IPS DF 6.9 (cell line): ENCODE measurements at regions not wholly inside any gene's neighbourhood (a gene's known extent, or its start where the extent isn't known, plus 50 kb on each side); places are given as distances from the start of the nearest gene placed in this dataset.
"Not testable (repeated sequence)": the region's sequence is repeated elsewhere in the genome, so short reads cannot be mapped to it uniquely, and the experiment has no call there.

Experiments used
- DNase-seq: peaks from one replicate; pipeline ENCODE4 v3.0.0-alpha.2; 2013; ENCODE audit warnings: low read depth, low spot score
- H3K27ac ChIP-seq: one replicate; pipeline ENCODE4 v1.5.1; 2013; ENCODE audit warnings: low read length, control low read depth
- H3K27me3 ChIP-seq: 2 replicates; pipeline ENCODE4 v1.6.1; 2013; ENCODE audit warnings: mild to moderate bottlenecking, low read length; ENCODE audit not compliant: control insufficient read depth, insufficient read depth
- H3K36me3 ChIP-seq: 2 replicates; pipeline ENCODE4 v1.6.1; 2013; ENCODE audit warnings: low read length; ENCODE audit not compliant: control insufficient read depth, insufficient read depth
- H3K4me1 ChIP-seq: 2 replicates; pipeline ENCODE4 v1.6.1; 2013; ENCODE audit warnings: low read length; ENCODE audit not compliant: control insufficient read depth, insufficient read depth
- H3K4me3 ChIP-seq: 2 replicates; pipeline ENCODE4 v1.5.1; 2013; ENCODE audit warnings: mild to moderate bottlenecking, low read length
- H3K9me3 ChIP-seq: 2 replicates; pipeline ENCODE4 v1.6.1; 2013; ENCODE audit warnings: low read length, inconsistent platforms; ENCODE audit not compliant: control insufficient read depth, insufficient read depth
- WGBS: extraction: QIAGEN DNeasy Blood & Tissue Kit; methylation state at CpG from one replicate; pipeline ENCODE4 v1.1.7; 2013; ENCODE audit warnings: mixed read lengths, missing lambda C conversion rate; ENCODE audit not compliant: insufficient read length, insufficient coverage; 5-methylcytosine and 5-hydroxymethylcytosine counted together

DNA sequence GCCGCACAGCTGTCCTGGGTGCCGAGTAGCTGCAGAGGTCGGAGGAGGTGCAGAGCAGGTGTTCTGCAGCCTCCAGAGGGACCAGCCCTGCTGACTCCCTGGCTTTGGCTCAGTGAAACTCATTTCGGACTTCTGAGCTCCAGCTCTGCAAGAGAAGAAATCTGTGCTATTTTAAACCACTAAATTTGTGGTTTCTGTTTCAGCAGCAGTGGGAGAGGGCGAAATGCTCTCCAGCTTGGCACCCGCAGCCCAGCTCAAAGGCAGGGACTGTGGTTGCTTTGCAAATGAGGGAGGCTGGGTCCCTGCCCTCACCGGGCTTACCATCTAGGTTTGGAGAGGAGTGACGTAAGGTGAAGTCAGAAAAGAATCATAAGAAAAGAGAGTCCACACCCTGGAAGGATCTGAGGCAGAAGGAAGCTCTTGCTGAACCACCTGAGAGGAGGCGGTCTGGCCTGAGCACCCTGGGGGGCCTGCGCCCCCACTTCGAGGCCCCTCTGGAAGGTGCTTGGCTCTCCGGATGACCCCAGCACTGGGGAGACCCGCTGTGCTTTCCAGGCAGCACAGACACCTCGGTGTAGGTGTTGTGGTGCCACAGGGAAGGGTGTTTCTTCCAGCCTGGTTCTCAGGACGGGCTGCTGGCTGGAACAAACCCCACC, 112.8 kb upstream of the FAM20C start:
- H3K27ac ChIP-seq, H3K4me1 ChIP-seq: not testable (repeated sequence)

DNA sequence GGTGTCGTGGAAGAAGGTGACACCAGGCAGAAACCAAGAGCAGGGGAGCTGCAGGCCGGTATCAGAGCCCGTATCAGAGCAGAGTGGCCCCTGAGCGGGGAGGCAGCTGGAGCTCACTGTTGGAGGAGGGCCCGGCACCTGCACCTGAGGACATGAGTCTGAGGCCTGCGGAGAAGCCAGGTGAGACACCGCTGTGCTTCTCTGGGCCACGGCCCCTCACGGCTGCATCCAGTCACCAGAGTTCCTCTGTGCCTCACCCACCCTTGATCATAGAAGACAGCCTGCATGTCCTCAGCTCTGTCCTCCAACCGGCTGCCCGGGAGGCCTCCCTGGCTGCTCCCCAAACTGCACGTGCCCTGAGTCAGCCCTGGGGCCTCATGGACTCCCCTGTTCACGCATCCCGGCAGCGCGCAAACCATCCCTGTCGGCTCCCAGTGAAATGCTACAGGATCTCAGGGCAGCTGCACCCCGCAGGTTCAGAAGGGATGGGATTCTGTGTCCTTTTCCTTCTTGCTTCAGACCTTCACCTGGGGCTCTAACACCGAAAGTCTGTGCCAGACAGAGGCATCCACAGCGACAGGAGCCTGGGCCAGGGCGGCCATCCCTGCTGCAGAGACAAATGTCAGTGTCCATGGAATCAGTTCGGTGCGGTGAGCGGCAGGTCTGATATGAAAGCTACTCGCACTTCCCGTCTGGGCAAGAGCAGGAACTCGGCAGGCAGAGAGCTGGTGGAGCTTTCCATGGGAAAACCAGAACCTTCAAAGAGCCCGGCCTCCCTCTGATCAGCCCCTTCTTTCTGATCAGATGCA, 111.9 kb upstream of the FAM20C start:
- no peak for DNase-seq
- H3K4me1 ChIP-seq = peaks cover 5% of the 10 kb centered on the region
- H3K9me3 ChIP-seq = no peaks in the 10 kb centered on the region
- no peak overlapping the region for H3K4me3 ChIP-seq
- no CpG with 5 or more reads among the region's 28 CpGs for WGBS
- no peaks in the 10 kb centered on the region for H3K27me3 ChIP-seq
- no peak overlapping the region for H3K27ac ChIP-seq
- H3K36me3 ChIP-seq = no peaks in the 10 kb centered on the region

More for the DNA sequence above, 112.8 kb upstream of the FAM20C start:
- H3K4me3 ChIP-seq, H3K9me3 ChIP-seq, DNase-seq, H3K36me3 ChIP-seq, H3K27me3 ChIP-seq: not testable (repeated sequence)
- WGBS = no CpG with 5 or more reads among the region's 15 CpGs

DNA sequence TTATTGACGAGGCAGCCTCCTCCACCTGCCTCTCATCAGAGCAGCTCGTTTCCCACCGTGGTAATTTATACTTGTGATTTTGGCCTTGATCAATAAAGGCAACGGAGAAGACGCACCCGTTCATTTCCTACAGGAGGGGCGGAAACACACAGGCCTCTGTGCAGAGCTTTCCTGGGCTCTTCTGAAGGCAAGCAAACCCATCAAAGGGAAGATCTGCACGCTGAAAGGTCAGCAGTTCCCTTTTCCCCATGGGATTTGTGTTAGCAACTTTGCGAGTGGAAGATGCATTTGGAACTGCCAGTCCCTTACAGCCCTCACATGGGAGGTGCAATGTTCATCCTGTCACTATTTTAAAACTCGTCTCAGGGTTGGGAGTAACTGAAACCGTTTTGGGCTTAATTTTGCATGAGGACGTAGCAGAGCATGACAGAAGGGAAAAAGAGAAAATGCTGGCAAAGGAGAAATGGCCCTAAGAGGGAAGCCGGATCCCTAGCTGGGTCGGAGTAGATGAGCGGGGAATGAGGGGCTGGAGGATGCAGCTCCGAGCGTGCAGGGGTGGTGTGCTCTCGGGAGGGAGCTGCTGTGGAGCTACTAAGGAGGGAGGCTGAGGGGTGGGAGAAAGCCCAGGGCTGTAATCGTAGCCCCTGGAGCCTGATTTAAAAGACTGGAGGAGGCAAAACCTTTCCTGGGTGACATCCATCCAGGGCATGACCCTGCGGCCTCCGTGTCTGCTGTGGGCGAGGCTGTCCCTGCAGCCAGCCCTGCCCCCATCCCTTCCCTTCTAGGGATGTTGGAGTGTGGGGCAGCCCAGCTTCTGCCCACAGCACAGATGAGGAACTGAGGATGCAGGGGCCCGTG, 111.1 kb upstream of the FAM20C start:
- Histone ChIP-seq H3K9me3 (no peaks in the 10 kb centered on the region), H3K4me1 (peaks cover 5% of the 10 kb centered on the region), H3K36me3 (no peaks in the 10 kb centered on the region), H3K27ac (no peak overlapping the region), H3K4me3 (no peak overlapping the region), H3K27me3 (no peaks in the 10 kb centered on the region)
- DNase-seq = no peak
- no CpG with 5 or more reads among the region's 23 CpGs for whole genome bisulfite sequencing

DNA sequence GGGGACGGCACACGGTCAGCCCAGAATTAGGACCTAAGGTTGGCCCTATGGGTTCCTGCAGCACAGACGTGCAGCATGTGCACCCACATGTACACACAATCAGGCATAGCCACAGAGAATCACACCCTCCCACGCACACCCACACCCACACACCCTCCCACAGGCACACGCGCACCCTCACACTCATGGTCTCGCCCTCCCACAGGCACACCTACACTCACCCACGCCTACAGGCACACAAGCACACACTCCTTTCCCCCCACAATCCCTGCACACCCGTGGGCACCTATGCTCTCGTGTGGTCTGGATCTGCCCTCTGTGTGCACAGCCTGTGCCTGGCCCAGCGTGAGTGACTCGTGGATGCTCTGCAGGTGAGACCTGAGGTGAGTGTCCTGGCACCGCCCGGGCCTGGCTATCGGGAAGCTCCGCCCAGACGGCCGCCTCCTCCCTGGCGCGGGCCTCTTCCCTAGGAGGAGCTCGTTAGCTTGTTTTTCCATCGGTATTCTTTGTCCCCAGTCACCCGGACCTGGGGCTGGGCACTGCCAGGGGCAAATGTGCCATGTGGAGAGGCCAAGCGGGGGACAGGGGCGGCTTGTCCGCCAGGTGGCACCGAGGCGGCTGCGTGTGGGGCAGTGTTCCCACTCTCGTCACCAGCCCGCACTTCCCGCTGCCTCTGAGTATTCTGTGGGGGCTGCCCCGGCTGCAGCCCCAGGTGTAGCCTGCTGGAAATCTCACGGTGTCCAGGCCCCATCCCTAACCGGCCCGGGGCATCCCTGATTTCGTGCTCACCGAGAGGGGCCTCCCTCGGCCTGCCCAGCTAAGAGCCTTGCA, 110.2 kb upstream of the FAM20C start:
- H3K4me3 ChIP-seq = no peak overlapping the region
- no peaks in the 10 kb centered on the region for H3K9me3 ChIP-seq
- H3K27me3 ChIP-seq = no peaks in the 10 kb centered on the region
- no peak overlapping the region for H3K27ac ChIP-seq
- no peak for DNase-seq
- no CpG with 5 or more reads among the region's 39 CpGs for WGBS
- H3K4me1 ChIP-seq = peaks cover 5% of the 10 kb centered on the region
- no peaks in the 10 kb centered on the region for H3K36me3 ChIP-seq

DNA sequence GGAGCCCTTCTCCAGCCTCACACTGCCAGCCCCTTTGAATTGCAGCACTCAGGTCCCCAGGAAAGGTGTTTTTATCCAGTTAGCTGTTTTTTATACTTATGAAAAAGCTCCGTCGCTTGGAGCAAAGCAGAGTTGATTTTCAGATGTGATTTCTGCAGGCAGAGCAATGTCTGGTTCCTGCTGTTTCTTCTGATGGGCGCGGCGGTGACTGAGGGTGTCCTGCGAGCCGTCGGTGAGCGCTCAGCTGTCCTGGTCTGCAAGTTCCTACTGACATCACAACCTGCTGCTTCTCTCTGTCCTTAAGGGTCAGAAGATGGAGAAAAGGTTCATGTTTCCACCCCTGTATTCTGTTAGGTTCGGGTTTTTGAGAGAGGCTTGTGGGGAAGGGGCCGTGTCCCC, 109.6 kb upstream of the FAM20C start:
- Histone ChIP-seq H3K9me3 (no peaks in the 10 kb centered on the region), H3K4me1 (peaks cover 5% of the 10 kb centered on the region), H3K27ac (no peak overlapping the region), H3K36me3 (no peaks in the 10 kb centered on the region), H3K4me3 (no peak overlapping the region), H3K27me3 (no peaks in the 10 kb centered on the region)
- WGBS = no CpG with 5 or more reads among the region's 11 CpGs
- no peak for DNase-seq

DNA sequence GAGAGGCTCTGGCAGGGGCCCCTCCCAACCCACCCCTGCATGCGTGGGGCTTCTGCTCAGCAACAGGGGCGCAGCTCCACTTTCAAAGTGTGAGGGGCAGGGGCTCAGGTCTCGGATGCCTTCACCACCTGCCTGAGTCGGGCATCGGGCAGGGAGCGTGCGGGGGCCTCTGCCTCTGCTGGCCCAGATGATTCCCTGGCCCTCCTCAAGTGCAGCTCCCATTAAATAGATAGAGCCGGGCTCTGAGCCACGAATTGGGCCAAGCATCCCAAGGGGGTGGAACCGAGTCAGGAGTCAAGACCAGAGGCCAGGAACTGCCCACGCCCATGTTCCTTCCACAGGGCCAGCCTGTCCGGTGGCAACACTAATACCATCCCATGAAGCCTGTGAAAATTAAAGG, 108.9 kb upstream of the FAM20C start:
- no peaks in the 10 kb centered on the region for H3K27me3 ChIP-seq
- peaks cover 5% of the 10 kb centered on the region for H3K4me1 ChIP-seq
- WGBS = no CpG with 5 or more reads among the region's 12 CpGs
- H3K4me3 ChIP-seq = no peak overlapping the region
- no peaks in the 10 kb centered on the region for H3K9me3 ChIP-seq
- no peak for DNase-seq
- no peaks in the 10 kb centered on the region for H3K36me3 ChIP-seq
- H3K27ac ChIP-seq = no peak overlapping the region

DNA sequence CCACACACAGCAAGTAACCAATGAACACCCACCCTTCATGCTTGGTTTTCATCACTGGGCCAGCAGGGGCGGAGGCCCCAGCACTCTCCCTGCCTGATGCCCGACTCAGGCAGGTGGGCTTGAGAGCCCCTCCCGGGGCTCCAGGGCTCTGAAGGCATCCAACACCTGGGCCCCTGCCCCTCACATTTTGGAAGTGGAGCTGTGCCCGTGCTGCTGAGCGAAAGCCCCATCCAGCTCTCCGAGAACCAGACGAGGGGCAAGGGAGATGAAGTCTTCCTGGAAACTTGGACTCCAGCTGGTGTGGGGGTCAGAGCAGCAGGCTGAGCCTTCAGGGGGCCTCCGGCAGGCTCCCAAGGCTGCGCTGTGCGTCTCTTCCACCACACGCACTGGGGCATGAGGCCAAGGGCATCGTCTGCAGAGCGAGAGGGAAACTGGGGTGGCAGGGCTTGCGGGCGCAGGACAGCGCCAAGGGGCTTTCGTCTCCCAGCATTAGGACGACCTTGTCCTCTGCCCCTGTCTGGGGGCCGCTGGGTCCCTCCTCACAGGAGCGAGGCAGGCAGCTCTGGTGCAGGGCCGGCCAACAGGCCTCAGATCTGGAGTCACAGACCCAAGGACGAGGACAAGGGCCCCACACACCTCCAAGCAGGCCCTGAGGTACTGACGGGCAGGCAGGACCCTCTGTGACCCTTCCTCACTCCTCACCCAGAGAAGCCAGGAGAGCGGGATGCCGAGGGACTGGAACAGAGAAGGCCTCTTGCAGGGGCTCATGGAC, 108.3 kb upstream of the FAM20C start:
- Histone ChIP-seq H3K36me3 (no peaks in the 10 kb centered on the region), H3K27me3 (no peaks in the 10 kb centered on the region), H3K4me3 (no peak overlapping the region), H3K4me1 (peaks cover 5% of the 10 kb centered on the region), H3K27ac (no peak overlapping the region), H3K9me3 (no peaks in the 10 kb centered on the region)
- WGBS = no CpG with 5 or more reads among the region's 25 CpGs
- no peak for DNase-seq

DNA sequence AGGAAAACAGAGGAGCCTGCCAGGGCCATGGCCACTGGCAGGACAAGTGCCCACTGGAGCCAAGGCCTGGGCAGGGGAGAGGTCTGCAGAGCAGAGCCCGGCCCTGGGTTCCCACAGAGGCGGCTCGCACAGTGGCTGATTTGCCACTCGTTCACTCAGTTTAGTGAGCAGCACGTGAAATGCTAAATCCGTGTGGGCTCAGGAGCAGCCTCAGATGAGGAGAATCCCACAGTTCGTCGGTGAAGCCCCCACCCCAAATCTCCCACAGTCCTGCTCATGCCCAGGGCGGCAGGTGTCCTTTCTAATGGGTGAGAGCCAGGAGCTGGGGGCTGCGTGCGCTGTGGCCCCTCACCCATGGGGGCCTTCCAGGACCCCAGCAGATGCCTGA, 107.7 kb upstream of the FAM20C start:
- H3K36me3 ChIP-seq = no peaks in the 10 kb centered on the region
- no CpG with 5 or more reads among the region's 11 CpGs for WGBS
- no peak for DNase-seq
- no peak overlapping the region for H3K4me3 ChIP-seq
- H3K27me3 ChIP-seq = no peaks in the 10 kb centered on the region
- H3K4me1 ChIP-seq = peaks cover 5% of the 10 kb centered on the region
- H3K27ac ChIP-seq = no peak overlapping the region
- no peaks in the 10 kb centered on the region for H3K9me3 ChIP-seq

DNA sequence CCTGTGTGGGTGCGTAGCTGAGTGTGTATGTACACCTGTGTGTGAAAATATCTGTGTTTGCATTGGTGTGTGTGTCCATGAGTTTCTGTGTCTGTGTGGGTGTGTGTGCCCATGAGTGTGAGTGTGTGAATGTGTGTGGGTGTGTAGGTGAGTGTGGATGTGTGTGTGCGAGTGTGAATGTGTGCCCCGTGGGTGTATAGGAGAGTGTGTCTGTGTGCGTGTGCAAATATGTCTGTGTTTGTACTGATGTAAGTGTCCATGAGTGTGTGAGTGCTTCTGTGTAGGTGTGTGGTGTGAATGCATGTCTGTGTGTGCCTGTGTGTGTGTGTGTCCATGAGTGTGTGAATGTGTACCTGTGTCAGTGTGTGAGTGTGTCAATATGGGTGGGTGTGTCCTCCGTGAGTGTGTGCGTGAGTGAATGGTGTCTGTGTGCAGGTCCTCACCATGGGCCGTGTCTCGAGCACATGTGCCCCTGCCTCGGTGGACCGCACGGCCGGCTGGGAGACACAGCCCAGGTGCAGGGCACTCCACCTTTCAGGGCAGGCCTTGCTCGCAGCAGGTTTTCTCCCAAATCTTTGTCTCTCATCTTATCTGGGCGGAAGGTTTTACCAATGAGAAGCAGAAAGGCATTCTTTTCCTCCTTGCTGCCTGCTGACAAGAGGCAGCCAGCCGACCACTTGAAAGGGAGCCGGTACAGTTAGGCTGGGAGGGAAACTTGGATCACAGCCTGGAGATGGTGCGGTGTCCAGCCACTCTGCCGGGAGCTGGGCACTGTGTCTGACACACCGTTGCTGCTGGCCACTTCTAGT, 107.1 kb upstream of the FAM20C start:
- H3K27ac ChIP-seq = no peak overlapping the region
- H3K4me1 ChIP-seq = peaks cover 5% of the 10 kb centered on the region
- no peaks in the 10 kb centered on the region for H3K9me3 ChIP-seq
- no peak overlapping the region for H3K4me3 ChIP-seq
- H3K36me3 ChIP-seq = no peaks in the 10 kb centered on the region
- no peaks in the 10 kb centered on the region for H3K27me3 ChIP-seq
- DNase-seq = no peak
- WGBS = 100% methylated on average over 2 of the region's 19 CpGs
